ENCODE measurements at regions not wholly inside any gene's neighbourhood (a gene's known extent, or its start where the extent isn't known, plus 50 kb on each side); places are given as distances from the start of the nearest gene placed in this dataset.

GRCh38 chr2:128388499-128388941, 69.9 kb upstream of the HS6ST1 start:
- no peak for TF ChIP-seq CTCF (IDR thresholded peaks at IDR 0.05; ENCODE audit: insufficient read depth, low read length)
- TF ChIP-seq REST (IDR thresholded peaks at IDR 0.05; ENCODE audit: insufficient replicate concordance, low read depth), result no peak

Data from HL-60 (cell line).